GM18519 (cell line): ENCODE measurements at regions not wholly inside any gene's neighbourhood (a gene's known extent, or its start where the extent isn't known, plus 50 kb on each side); places are given as distances from the start of the nearest gene placed in this dataset.
"Not testable (repeated sequence)": the region's sequence is repeated elsewhere in the genome, so short reads cannot be mapped to it uniquely, and the experiment has no call there.

Source experiments
- ATAC-seq: cut with Tn5 transposase; IDR thresholded peaks from one replicate; pipeline ENCODE4 v1.9.1; 2021; ENCODE audit warnings: mild to moderate bottlenecking, moderate library complexity; ENCODE audit not compliant: unreplicated experiment, low FRiP score

GRCh38 chr3:176655404-176656094 lies 541.7 kb downstream of the TBL1XR1 start:
- no peak for ATAC-seq

- no peak for ATAC-seq
These were observed 545.7 kb downstream of the TBL1XR1 start for GRCh38 chr3:176651622-176652021.

- no peak for ATAC-seq
These were observed 546.8 kb downstream of the TBL1XR1 start for GRCh38 chr3:176650478-176650877.

GRCh38 chr3:176647987-176648386 lies 549.3 kb downstream of the TBL1XR1 start:
- no peak for ATAC-seq

GRCh38 chr3:176633511-176633910 lies 563.8 kb downstream of the TBL1XR1 start:
- ATAC-seq, result no peak

GRCh38 chr3:176632925-176633324 lies 564.4 kb downstream of the TBL1XR1 start:
- no peak for ATAC-seq

GRCh38 chr3:176631165-176631564 lies 566.1 kb downstream of the TBL1XR1 start:
- no peak for ATAC-seq

- ATAC-seq, result no peak
These were observed 569.1 kb downstream of the TBL1XR1 start for GRCh38 chr3:176628101-176628639.

GRCh38 chr3:176623468-176624150 lies 573.7 kb downstream of the TBL1XR1 start:
- ATAC-seq, result no peak

- no peak for ATAC-seq
These were observed 577.4 kb downstream of the TBL1XR1 start for GRCh38 chr3:176619833-176620232.

- no peak for ATAC-seq
These were observed 581.5 kb downstream of the TBL1XR1 start for GRCh38 chr3:176615826-176616225.

GRCh38 chr3:176611703-176612102 lies 585.6 kb downstream of the TBL1XR1 start:
- ATAC-seq, result no peak

GRCh38 chr3:176609361-176609760 lies 587.9 kb downstream of the TBL1XR1 start:
- ATAC-seq, result no peak

- ATAC-seq, result not testable (repeated sequence)
These were observed 591.7 kb downstream of the TBL1XR1 start for GRCh38 chr3:176605553-176605952.

GRCh38 chr3:176595307-176595706 lies 602.0 kb downstream of the TBL1XR1 start:
- ATAC-seq, result no peak

- no peak for ATAC-seq
These were observed 606.6 kb downstream of the TBL1XR1 start for GRCh38 chr3:176590722-176591121.

GRCh38 chr3:176587089-176587488 lies 610.2 kb downstream of the TBL1XR1 start:
- no peak for ATAC-seq

- no peak for ATAC-seq
These were observed 612.7 kb downstream of the TBL1XR1 start for GRCh38 chr3:176584413-176585176.

- no peak for ATAC-seq
These were observed 613.3 kb downstream of the TBL1XR1 start for GRCh38 chr3:176583956-176584355.

- ATAC-seq, result no peak
These were observed 615.7 kb downstream of the TBL1XR1 start for GRCh38 chr3:176581589-176581988.

GRCh38 chr3:176579711-176580185 lies 617.5 kb downstream of the TBL1XR1 start:
- no peak for ATAC-seq
